HepG2 (cell line): ENCODE measurements at regions not wholly inside any gene's neighbourhood (a gene's known extent, or its start where the extent isn't known, plus 50 kb on each side); places are given as distances from the start of the nearest gene placed in this dataset.

Experiments
- ATAC-seq: fragments of 200-7000 bp; cut with Tn5 transposase; 3 replicates; pipeline ENCODE4 v1.9.1; 2020; ENCODE audit warnings: mild to moderate bottlenecking, moderate library complexity
- BruUV-seq: library from RNA; stranded (reverse); fragments of 400-500 nt; replicated peaks from 2 replicates; lab custom pipeline; 2021; lab: Mats Ljungman, UMichigan
- CTCF ChIA-PET: fragments of 300-600 bp; formaldehyde crosslinking; extraction: SDS; loops from one replicate; lab custom pipeline; 2021; ENCODE audit warnings: low total read pairs, inconsistent platforms, low intra/inter-chr PET ratio; lab: Yijun Ruan, JAX
- POLR2A ChIA-PET: fragments of 350-600 bp; sonication (Branson Sonifier 250); formaldehyde crosslinking; loops from one replicate; lab custom pipeline; 2020; ENCODE audit warnings: antibody characterized with exemption, inconsistent platforms; lab: Yijun Ruan, JAX
- DNase-seq: peaks from one replicate; pipeline ENCODE4 v3.0.0-alpha.2; 2015; ENCODE audit warnings: low spot score
- FAIRE-seq: peaks from 3 replicates; lab custom pipeline; 2011; peaks lifted over from hg19 to GRCh38; lab: Jason Lieb, UNC
- H2AFZ ChIP-seq: one replicate; pipeline ENCODE4 v1.6.1; 2011; ENCODE audit warnings: low read length, inconsistent platforms
- H3K27ac ChIP-seq: fragments of 300-600 bp; 3 replicates; pipeline ENCODE4 v1.8.0; 2011; ENCODE audit warnings: mixed run types, mild to moderate bottlenecking, mixed read lengths, low read length, inconsistent platforms; ENCODE audit not compliant: insufficient read depth; ENCODE audit errors: extremely low read length
- H3K27me3 ChIP-seq, 2 experiments: fragments of 200-600 bp in 1 of 2; 2 replicates in 1 of 2; 3 replicates in 1 of 2; pipeline versions ENCODE4 v1.6.0 to v1.8.0; 2011; ENCODE audit warnings: low read length in 2 of 2, mild to moderate bottlenecking in 2 of 2, moderate library complexity in 2 of 2, inconsistent platforms in 1 of 2; ENCODE audit not compliant: insufficient read depth in 2 of 2, control insufficient read depth in 1 of 2
- H3K36me3 ChIP-seq, 2 experiments: fragments of 200-600 bp in 1 of 2; replicated peaks in 1 of 2; 2 replicates in 1 of 2; 3 replicates in 1 of 2; pipeline versions ENCODE4 v1.5.1 to v1.8.0; 2011; ENCODE audit warnings: low read length in 2 of 2, inconsistent platforms in 1 of 2; ENCODE audit not compliant: insufficient read depth in 2 of 2, control insufficient read depth in 1 of 2
- H3K4me1 ChIP-seq: 2 replicates; pipeline ENCODE4 v1.5.1; 2012; ENCODE audit warnings: low read length, inconsistent platforms; ENCODE audit not compliant: insufficient read depth
- H3K4me2 ChIP-seq: 2 replicates; pipeline ENCODE4 v1.6.0; 2011; ENCODE audit warnings: low read depth, low read length, inconsistent platforms
- H3K4me3 ChIP-seq, 3 experiments: fragments of 200-600 bp in 1 of 3; sonication (generic), shearing (Covaris generic) in 1 of 3; replicated peaks in 1 of 3; 2 replicates each; pipeline ENCODE4 v1.5.1; 2011 to 2016; ENCODE audit warnings: low read length in 3 of 3, inconsistent platforms in 2 of 3, low read depth in 2 of 3, mild to moderate bottlenecking in 2 of 3, control low read depth in 1 of 3, mixed read lengths in 1 of 3; ENCODE audit not compliant: insufficient read depth in 1 of 3
- H3K79me2 ChIP-seq: one replicate; pipeline ENCODE4 v1.6.1; 2011; ENCODE audit warnings: low read length, inconsistent platforms; ENCODE audit not compliant: insufficient read depth
- H3K9ac ChIP-seq: 2 replicates; pipeline ENCODE4 v1.6.0; 2011; ENCODE audit warnings: mild to moderate bottlenecking, low read depth, low read length, inconsistent platforms; ENCODE audit not compliant: insufficient read depth
- H3K9me3 ChIP-seq: 2 replicates; pipeline ENCODE4 v1.5.1; 2012; ENCODE audit warnings: mild to moderate bottlenecking, low read length
- H4K20me1 ChIP-seq: 2 replicates; pipeline ENCODE4 v1.6.0; 2011; ENCODE audit warnings: inconsistent platforms, mild to moderate bottlenecking, low read length, moderate library complexity; ENCODE audit not compliant: insufficient read depth
- ATF4 ChIP-seq, 2 experiments: fragments of 450-650 bp in 1 of 2; sonication (generic) in 1 of 2; formaldehyde crosslinking; IDR thresholded peaks; 2 replicates each; pipeline versions ENCODE4 v1.5.0 to v1.8.0; 2020 to 2022; ENCODE audit warnings: mild to moderate bottlenecking in 1 of 2, missing genetic modification reagents in 1 of 2
- CHCHD3 ChIP-seq: sonication (generic); formaldehyde crosslinking; IDR thresholded peaks from 2 replicates; pipeline ENCODE4 v1.8.0; 2022; ENCODE audit warnings: mild to moderate bottlenecking, missing genetic modification reagents, moderate library complexity
- FOXO1 ChIP-seq: sonication (generic); formaldehyde crosslinking; IDR thresholded peaks from 2 replicates; pipeline ENCODE4 v1.4.0; 2020; ENCODE audit warnings: missing genetic modification reagents
- KLF16 ChIP-seq, 2 experiments: sonication (generic) in 1 of 2; formaldehyde crosslinking in 1 of 2; IDR thresholded peaks; 2 replicates each; pipeline versions ENCODE4 v1.6.1 to v1.8.0; 2016 to 2023; ENCODE audit warnings: missing genetic modification reagents in 2 of 2, missing compliant biosample characterization in 1 of 2
- NFIB ChIP-seq: sonication (generic); formaldehyde crosslinking; IDR thresholded peaks from 2 replicates; pipeline ENCODE4 v1.9.0; 2021; ENCODE audit warnings: missing genetic modification reagents, mild to moderate bottlenecking, borderline replicate concordance
- NKX3-1 ChIP-seq: sonication (generic); formaldehyde crosslinking; IDR thresholded peaks from 2 replicates; pipeline ENCODE4 v1.5.0; 2020; ENCODE audit warnings: missing genetic modification reagents
- PRDM15 ChIP-seq: sonication (generic); formaldehyde crosslinking; IDR thresholded peaks from 2 replicates; pipeline ENCODE4 v1.4.0; 2020; ENCODE audit warnings: missing genetic modification reagents
- TOPORS ChIP-seq: sonication (generic); formaldehyde crosslinking; IDR thresholded peaks from 2 replicates; pipeline ENCODE4 v1.8.0; 2023; ENCODE audit warnings: mild to moderate bottlenecking, missing genetic modification reagents
- ZNF572 ChIP-seq: sonication (generic); formaldehyde crosslinking; IDR thresholded peaks from 2 replicates; pipeline ENCODE4 v1.5.1; 2020; ENCODE audit warnings: mild to moderate bottlenecking, missing genetic modification reagents
- ZNF672 ChIP-seq: sonication (generic); formaldehyde crosslinking; IDR thresholded peaks from 2 replicates; pipeline ENCODE4 v1.8.1; 2022; ENCODE audit warnings: missing genetic modification reagents
- WGBS: methylation state at CpG from one replicate; pipeline ENCODE4 v1.1.6; 2017; ENCODE audit warnings: low lambda C conversion rate; 5-methylcytosine and 5-hydroxymethylcytosine counted together
- in situ Hi-C: cut with HindIII; loops from 2 replicates; pipeline ENCODE4 v1.10.0; 2017; ENCODE audit warnings: low pct_unique_long_range_greater_than_20kb; ENCODE audit not compliant: extremely low pct_ligation_motif_present
- intact Hi-C: fragments of 100-400 bp; cut with micrococcal nuclease; formaldehyde crosslinking; loops from one replicate; pipeline ENCODE4 v1.10.0; 2022; ENCODE audit not compliant: unreplicated experiment
- TF ChIP-seq, protein P1 (sequence below): sonication (generic); formaldehyde crosslinking; IDR thresholded peaks from 2 replicates; pipeline ENCODE4 v1.4.0; 2020; ENCODE audit warnings: mild to moderate bottlenecking, low read depth, missing genetic modification reagents
- TF ChIP-seq, protein P2 (sequence below): sonication (generic); formaldehyde crosslinking; IDR thresholded peaks from 2 replicates; pipeline ENCODE4 v1.4.0; 2020; ENCODE audit warnings: missing genetic modification reagents

GRCh38 chr6:44626616-44627015 is 239.1 kb downstream of the CDC5L start:
- no peak overlapping the region; the same call in 1 of the 2 replicates for H3K4me2 ChIP-seq
- no peak overlapping the region for H3K4me3 ChIP-seq
- H3K9me3 ChIP-seq, result no peaks in the 10 kb centered on the region
- no peak for ATAC-seq
- H3K4me1 ChIP-seq, result peaks cover 8% of the 10 kb centered on the region
- BruUV-seq, result no TSS peak
- intact Hi-C loops, result no loop called here
- H4K20me1 ChIP-seq, result no peaks in the 10 kb centered on the region
- no peak for FAIRE-seq
- POLR2A ChIA-PET, result no interaction called here
- H3K9ac ChIP-seq, result no peak overlapping the region
- TF ChIP-seq FOXO1 (CRISPR knock-in tag) (no peak), ZNF672 (CRISPR knock-in tag) (no peak), KLF16 (CRISPR knock-in tag; IDR thresholded peaks at IDR 0.05) (no peak), NFIB (CRISPR knock-in tag) (no peak), TOPORS (CRISPR knock-in tag) (no peak), ZNF572 (CRISPR knock-in tag) (no peak), CHCHD3 (CRISPR knock-in tag) (no peak), PRDM15 (CRISPR knock-in tag) (no peak), ATF4 (CRISPR knock-in tag; IDR thresholded peaks at IDR 0.05) (no peak), NKX3-1 (no peak)
- TF ChIP-seq, protein P1, sequence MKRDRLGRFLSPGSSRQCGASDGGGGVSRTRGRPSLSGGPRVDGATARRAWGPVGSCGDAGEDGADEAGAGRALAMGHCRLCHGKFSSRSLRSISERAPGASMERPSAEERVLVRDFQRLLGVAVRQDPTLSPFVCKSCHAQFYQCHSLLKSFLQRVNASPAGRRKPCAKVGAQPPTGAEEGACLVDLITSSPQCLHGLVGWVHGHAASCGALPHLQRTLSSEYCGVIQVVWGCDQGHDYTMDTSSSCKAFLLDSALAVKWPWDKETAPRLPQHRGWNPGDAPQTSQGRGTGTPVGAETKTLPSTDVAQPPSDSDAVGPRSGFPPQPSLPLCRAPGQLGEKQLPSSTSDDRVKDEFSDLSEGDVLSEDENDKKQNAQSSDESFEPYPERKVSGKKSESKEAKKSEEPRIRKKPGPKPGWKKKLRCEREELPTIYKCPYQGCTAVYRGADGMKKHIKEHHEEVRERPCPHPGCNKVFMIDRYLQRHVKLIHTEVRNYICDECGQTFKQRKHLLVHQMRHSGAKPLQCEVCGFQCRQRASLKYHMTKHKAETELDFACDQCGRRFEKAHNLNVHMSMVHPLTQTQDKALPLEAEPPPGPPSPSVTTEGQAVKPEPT (CRISPR knock-in tag), result no peak
- TF ChIP-seq, protein P2, sequence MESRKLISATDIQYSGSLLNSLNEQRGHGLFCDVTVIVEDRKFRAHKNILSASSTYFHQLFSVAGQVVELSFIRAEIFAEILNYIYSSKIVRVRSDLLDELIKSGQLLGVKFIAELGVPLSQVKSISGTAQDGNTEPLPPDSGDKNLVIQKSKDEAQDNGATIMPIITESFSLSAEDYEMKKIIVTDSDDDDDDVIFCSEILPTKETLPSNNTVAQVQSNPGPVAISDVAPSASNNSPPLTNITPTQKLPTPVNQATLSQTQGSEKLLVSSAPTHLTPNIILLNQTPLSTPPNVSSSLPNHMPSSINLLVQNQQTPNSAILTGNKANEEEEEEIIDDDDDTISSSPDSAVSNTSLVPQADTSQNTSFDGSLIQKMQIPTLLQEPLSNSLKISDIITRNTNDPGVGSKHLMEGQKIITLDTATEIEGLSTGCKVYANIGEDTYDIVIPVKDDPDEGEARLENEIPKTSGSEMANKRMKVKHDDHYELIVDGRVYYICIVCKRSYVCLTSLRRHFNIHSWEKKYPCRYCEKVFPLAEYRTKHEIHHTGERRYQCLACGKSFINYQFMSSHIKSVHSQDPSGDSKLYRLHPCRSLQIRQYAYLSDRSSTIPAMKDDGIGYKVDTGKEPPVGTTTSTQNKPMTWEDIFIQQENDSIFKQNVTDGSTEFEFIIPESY (CRISPR knock-in tag), result no peak
- TF ChIP-seq, all 625 proteins: peak for 0
- H3K27me3 ChIP-seq, result peaks cover 0 to 22% of the 10 kb centered on the region in 2 experiments; a peak in 3 of 5 replicates
- no peak overlapping the region for H3K27ac ChIP-seq
- no peaks in the 10 kb centered on the region for H3K36me3 ChIP-seq
- DNase-seq, result no peak
- 30% methylated on average over 8 of the region's 9 CpGs for WGBS
- in situ Hi-C loops, result no loop called here
- no peak overlapping the region for H2AFZ ChIP-seq
- CTCF ChIA-PET, result no interaction called here
- H3K79me2 ChIP-seq, result no peaks in the 10 kb centered on the region
